ENCODE measurements at regions not wholly inside any gene's neighbourhood (a gene's known extent, or its start where the extent isn't known, plus 50 kb on each side); places are given as distances from the start of the nearest gene placed in this dataset.
A peak's percentile ranks its signal among the peaks of the same experiment; 100 is the strongest.

DNA sequence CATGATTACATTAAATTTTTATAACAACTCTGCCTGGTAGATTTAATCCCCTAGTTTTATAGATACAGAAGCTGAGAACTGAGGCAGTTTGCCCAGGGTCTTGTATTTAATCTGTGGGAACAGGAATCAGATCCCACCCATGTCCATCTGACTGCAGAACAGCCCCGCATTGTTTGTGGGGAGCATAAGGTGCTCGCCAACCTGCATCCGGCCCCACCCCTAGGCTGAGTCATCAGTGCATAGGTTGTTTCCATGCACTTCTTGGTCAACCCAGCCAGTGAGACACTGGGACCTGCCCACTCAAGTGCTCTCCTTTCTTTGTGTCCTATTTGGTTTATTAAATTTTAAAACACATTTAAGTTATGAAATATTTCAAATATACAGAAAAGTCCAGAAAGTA is 266.2 kb downstream of the OPA1 start:
- no peak overlapping the region for H3K4me3 ChIP-seq (replicated peaks in 1 of 2; ENCODE audit: low read depth in 2 of 2, low read length in 2 of 2)
- no peak for DNase-seq (ENCODE audit: low read depth in 2 of 2)
- TF ChIP-seq, protein P1, sequence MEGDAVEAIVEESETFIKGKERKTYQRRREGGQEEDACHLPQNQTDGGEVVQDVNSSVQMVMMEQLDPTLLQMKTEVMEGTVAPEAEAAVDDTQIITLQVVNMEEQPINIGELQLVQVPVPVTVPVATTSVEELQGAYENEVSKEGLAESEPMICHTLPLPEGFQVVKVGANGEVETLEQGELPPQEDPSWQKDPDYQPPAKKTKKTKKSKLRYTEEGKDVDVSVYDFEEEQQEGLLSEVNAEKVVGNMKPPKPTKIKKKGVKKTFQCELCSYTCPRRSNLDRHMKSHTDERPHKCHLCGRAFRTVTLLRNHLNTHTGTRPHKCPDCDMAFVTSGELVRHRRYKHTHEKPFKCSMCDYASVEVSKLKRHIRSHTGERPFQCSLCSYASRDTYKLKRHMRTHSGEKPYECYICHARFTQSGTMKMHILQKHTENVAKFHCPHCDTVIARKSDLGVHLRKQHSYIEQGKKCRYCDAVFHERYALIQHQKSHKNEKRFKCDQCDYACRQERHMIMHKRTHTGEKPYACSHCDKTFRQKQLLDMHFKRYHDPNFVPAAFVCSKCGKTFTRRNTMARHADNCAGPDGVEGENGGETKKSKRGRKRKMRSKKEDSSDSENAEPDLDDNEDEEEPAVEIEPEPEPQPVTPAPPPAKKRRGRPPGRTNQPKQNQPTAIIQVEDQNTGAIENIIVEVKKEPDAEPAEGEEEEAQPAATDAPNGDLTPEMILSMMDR (IDR thresholded peaks at IDR 0.05; ENCODE audit: low read depth, low read length), result no peak

DNA sequence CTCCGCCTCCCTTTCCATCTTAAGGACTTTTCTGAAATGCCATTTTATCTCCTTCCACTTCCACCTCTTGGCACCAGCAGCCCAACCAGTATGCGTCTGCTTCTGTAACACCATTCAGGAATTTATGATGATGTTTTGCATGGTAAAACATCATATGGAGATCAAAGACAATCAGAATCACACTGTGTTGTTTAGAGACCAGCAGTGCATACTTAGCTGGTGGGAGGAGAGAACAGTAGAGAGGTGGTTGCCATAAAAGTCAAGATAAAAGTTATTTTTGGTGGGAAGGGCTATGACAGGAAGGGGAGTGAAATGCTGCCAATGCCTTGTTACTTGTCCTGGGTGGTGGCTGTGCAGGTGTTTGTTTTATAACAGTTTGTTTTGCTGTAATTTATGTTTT is 268.0 kb downstream of the OPA1 start:
- TF ChIP-seq, protein P1 (IDR thresholded peaks at IDR 0.05; ENCODE audit: low read depth, low read length), result no peak
- no peak overlapping the region for H3K4me3 ChIP-seq (replicated peaks in 1 of 2; ENCODE audit: low read depth in 2 of 2, low read length in 2 of 2)
- DNase-seq (ENCODE audit: low read depth in 2 of 2), result no peak

DNA sequence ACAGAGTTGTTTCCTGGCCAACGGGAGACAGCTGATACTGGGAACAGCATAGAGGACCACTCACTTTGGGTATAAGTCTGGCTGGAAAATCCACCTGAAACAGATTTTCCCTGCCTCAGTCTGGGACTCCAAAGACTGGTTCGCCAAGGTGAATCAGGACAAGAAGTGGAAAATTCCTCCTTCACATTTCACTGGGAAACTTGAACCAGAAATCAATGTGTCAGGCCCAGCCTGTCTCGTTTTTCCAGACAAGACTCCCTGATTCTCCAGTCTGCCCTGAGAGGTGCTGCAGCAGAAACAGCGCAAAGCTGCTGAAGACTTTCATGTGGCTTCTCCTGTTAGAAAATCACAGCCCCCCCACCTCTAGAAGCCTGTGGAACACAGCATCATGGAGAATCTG is 269.8 kb downstream of the OPA1 start:
- no peak for DNase-seq (ENCODE audit: low read depth in 2 of 2)
- TF ChIP-seq, protein P1 (IDR thresholded peaks at IDR 0.05; ENCODE audit: low read depth, low read length), result no peak
- no peak overlapping the region for H3K4me3 ChIP-seq (replicated peaks in 1 of 2; ENCODE audit: low read depth in 2 of 2, low read length in 2 of 2)

DNA sequence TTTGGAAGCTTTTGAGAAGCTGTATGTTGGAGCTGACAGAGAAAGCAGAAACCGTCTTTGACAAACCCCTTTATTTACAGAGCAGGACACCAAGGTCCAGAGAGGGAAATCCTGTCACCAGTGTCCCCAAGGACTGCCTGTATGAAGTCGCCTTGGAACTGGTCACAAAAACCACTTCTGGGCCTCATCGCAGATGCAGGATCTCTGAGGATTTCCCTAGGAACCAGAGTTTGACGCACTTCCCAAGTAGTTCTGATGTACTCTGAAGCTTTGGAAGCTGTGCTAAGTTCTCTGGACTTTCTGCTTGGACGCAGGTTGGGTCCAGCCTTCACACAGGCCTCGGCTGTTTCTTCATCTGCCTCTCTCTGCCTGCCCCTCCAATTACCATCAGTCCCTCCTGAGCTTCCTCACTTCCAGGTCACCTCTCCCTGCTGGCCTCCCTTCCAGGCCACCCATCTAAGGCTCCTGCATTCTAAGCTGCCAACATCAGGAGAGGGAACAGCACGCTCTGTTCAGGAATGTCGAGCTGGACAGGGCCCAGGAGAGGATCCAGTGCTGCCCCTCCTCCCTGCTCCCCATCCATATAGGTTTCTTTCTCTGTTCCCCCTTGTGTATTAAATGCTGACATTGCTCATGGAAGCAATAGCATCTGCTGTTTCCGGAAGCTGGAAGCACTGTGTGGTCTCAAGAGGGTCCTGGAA is 270.8 kb downstream of the OPA1 start:
- TF ChIP-seq, protein P1 (IDR thresholded peaks at IDR 0.05; ENCODE audit: low read depth, low read length), result no peak
- DNase-seq (ENCODE audit: low read depth in 2 of 2), result peak in 1 of 2 donors; percentile 15
- no peak overlapping the region for H3K4me3 ChIP-seq (replicated peaks in 1 of 2; ENCODE audit: low read depth in 2 of 2, low read length in 2 of 2)

DNA sequence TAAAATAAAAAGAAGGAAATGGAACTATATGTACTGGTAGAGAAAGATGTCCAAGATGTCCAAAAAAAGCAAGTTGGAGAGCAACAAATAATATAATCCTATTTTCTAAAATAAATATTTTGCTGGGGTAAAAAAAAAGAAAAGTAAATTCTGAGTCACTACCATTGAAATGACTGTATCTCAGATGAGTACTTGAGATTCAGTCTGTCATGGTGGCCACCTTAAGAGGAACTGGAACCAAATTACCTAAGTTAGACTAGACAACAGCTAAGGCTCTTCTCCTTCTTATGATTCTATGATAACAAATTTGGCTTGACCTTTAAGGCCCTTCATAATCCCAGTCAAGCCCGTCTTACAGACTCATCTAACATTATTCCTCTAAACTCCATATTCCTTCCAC is 270.6 kb upstream of the HES1 start:
- no peak for DNase-seq (ENCODE audit: low read depth in 2 of 2)
- H3K4me3 ChIP-seq (replicated peaks in 1 of 2; ENCODE audit: low read depth in 2 of 2, low read length in 2 of 2), result no peak overlapping the region
- TF ChIP-seq, protein P1 (IDR thresholded peaks at IDR 0.05; ENCODE audit: low read depth, low read length), result no peak

DNA sequence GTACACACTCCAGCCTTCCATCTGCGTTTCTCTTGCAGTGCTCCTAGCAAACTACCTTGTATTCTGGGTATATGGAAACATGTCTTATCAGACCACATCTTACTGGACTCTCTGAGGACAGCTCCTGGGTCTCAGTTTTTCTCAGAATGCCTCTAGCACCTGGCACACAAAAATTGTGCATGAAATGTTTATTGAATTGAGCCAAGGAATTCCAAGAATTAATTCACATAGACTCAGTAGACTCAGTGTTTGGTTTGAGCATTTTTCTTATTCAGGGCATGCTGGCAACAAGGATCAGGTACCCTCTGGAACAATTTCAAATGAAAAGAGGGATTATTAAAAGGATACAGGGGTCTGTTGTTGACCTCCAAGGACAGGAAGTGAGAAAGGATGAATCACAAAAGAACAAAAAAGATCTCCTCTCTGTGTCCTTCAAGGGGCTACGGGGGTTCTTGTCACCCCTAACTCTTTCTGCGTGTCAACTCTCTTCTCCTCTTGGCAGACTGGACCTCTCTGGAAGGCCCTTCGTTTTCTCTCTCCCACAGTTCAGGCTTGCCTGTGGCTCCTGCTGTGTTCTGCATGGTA is 270.0 kb upstream of the HES1 start:
- no peak for DNase-seq (ENCODE audit: low read depth in 2 of 2)
- TF ChIP-seq, protein P1 (IDR thresholded peaks at IDR 0.05; ENCODE audit: low read depth, low read length), result no peak
- H3K4me3 ChIP-seq (replicated peaks in 1 of 2; ENCODE audit: low read depth in 2 of 2, low read length in 2 of 2), result no peak overlapping the region
